B cell (primary cell): ENCODE measurements at regions not wholly inside any gene's neighbourhood (a gene's known extent, or its start where the extent isn't known, plus 50 kb on each side); places are given as distances from the start of the nearest gene placed in this dataset.

Experiments used
- EZH2 ChIP-seq: IDR thresholded peaks from 2 replicates; pipeline ENCODE4 v1.6.1; 2012; ENCODE audit warnings: borderline replicate concordance, low read depth, mild to moderate bottlenecking, moderate library complexity, low read length; ENCODE audit not compliant: insufficient read depth, poor library complexity, severe bottlenecking
- TF ChIP-seq, protein P1 (sequence below): fragments of 200-600 bp; IDR thresholded peaks from one replicate; pipeline ENCODE4 v1.8.0; 2022; ENCODE audit warnings: antibody characterized with exemption, mild to moderate bottlenecking

DNA sequence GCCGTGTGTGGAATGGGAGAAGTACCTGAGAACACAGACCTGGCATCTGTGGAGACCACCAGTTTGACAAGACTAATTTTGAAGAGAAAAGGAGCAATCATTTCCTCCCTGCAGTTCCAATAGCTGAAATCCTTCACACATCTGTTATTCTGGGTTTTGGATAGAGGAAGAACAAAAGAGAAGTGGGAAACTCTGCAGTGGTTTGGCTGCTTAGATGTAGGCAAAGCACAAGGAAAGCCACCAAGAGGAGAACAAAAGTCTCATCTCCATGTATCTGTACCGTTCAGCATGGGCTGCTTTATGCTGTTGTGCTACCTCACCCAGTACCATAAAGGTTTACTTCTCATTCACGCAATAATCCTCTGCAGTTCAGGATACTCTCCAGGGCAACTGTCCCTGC, 153.1 kb upstream of the COL8A1 start:
- TF ChIP-seq, protein P1, sequence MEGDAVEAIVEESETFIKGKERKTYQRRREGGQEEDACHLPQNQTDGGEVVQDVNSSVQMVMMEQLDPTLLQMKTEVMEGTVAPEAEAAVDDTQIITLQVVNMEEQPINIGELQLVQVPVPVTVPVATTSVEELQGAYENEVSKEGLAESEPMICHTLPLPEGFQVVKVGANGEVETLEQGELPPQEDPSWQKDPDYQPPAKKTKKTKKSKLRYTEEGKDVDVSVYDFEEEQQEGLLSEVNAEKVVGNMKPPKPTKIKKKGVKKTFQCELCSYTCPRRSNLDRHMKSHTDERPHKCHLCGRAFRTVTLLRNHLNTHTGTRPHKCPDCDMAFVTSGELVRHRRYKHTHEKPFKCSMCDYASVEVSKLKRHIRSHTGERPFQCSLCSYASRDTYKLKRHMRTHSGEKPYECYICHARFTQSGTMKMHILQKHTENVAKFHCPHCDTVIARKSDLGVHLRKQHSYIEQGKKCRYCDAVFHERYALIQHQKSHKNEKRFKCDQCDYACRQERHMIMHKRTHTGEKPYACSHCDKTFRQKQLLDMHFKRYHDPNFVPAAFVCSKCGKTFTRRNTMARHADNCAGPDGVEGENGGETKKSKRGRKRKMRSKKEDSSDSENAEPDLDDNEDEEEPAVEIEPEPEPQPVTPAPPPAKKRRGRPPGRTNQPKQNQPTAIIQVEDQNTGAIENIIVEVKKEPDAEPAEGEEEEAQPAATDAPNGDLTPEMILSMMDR: no peak
- TF ChIP-seq EZH2: no peak
